ENCODE measurements at regions not wholly inside any gene's neighbourhood (a gene's known extent, or its start where the extent isn't known, plus 50 kb on each side); places are given as distances from the start of the nearest gene placed in this dataset.

DNA sequence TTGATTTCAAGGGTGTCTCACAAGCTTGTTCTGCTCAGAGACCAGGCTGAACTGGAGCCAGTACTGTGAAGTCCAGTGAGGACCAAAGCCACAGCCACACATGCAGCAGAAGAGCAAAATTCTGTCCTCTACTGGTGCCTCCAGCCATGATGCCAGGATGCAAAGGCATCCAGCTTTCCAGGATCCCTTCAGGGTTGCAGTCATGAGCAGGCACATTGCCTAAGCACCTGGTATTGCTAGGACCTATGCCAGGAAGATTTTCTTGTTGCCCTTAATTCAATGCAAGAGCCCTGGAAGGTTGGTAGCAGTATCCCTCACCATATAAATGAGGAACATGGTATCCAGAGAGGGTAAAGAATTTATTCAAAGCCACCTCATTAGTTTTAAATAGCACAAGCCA, 78.9 kb upstream of the CYRIA start:
- H4K20me1 ChIP-seq (ENCODE audit: insufficient read depth): no peaks in the 10 kb centered on the region
- BruUV-seq (replicated peaks): no TSS peak
- no peak overlapping the region for H3K9ac ChIP-seq (ENCODE audit: low read length)
- TF ChIP-seq POLR2A (IDR thresholded peaks at IDR 0.05; ENCODE audit: borderline replicate concordance, extremely low read depth, insufficient read depth, insufficient read length): no peak
- no peak for TF ChIP-seq SP1 (IDR thresholded peaks at IDR 0.05; ENCODE audit: low read depth)
- no peak for TF ChIP-seq ATF3 (IDR thresholded peaks at IDR 0.05)
- TF ChIP-seq ZNF274 (IDR thresholded peaks at IDR 0.05; ENCODE audit: low read depth, low read length): no peak
- TF ChIP-seq, protein P1, sequence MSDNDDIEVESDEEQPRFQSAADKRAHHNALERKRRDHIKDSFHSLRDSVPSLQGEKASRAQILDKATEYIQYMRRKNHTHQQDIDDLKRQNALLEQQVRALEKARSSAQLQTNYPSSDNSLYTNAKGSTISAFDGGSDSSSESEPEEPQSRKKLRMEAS (IDR thresholded peaks at IDR 0.05): no peak
- TF ChIP-seq, protein P2, sequence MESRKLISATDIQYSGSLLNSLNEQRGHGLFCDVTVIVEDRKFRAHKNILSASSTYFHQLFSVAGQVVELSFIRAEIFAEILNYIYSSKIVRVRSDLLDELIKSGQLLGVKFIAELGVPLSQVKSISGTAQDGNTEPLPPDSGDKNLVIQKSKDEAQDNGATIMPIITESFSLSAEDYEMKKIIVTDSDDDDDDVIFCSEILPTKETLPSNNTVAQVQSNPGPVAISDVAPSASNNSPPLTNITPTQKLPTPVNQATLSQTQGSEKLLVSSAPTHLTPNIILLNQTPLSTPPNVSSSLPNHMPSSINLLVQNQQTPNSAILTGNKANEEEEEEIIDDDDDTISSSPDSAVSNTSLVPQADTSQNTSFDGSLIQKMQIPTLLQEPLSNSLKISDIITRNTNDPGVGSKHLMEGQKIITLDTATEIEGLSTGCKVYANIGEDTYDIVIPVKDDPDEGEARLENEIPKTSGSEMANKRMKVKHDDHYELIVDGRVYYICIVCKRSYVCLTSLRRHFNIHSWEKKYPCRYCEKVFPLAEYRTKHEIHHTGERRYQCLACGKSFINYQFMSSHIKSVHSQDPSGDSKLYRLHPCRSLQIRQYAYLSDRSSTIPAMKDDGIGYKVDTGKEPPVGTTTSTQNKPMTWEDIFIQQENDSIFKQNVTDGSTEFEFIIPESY (IDR thresholded peaks at IDR 0.05; ENCODE audit: extremely low read depth, insufficient replicate concordance, low read length): no peak
- no peak for TF ChIP-seq CEBPB (IDR thresholded peaks at IDR 0.05; ENCODE audit: low read depth)
- TF ChIP-seq CBX3 (IDR thresholded peaks at IDR 0.05; ENCODE audit: low read depth): no peak
- no peak for TF ChIP-seq EZH2 (IDR thresholded peaks at IDR 0.05)
- no peak for TF ChIP-seq ELF1 (IDR thresholded peaks at IDR 0.05; ENCODE audit: borderline replicate concordance, low read depth)
- TF ChIP-seq RAD21 (IDR thresholded peaks at IDR 0.05; ENCODE audit: low read depth): no peak
- no peak for TF ChIP-seq EZH2phosphoT487 (IDR thresholded peaks at IDR 0.05; ENCODE audit: borderline replicate concordance)
- no peak for TF ChIP-seq SRF (IDR thresholded peaks at IDR 0.05; ENCODE audit: low read depth)
- TF ChIP-seq POLR2AphosphoS5 (IDR thresholded peaks at IDR 0.05; ENCODE audit: low read depth, low read length): no peak
- no peak for TF ChIP-seq TCF7L2 (IDR thresholded peaks at IDR 0.05; ENCODE audit: borderline replicate concordance, extremely low read depth, insufficient read depth, insufficient read length)
- no peak for TF ChIP-seq YY1 (IDR thresholded peaks at IDR 0.05; ENCODE audit: extremely low read depth, insufficient replicate concordance, low read depth, low read length)
- TF ChIP-seq SIN3A (IDR thresholded peaks at IDR 0.05; ENCODE audit: low read depth): no peak
- H3K9me3 ChIP-seq (ENCODE audit: control insufficient read depth in 1 of 2, insufficient read depth in 1 of 2, low read depth in 1 of 2, low read length in 2 of 2): no peaks in the 10 kb centered on the region
- ATAC-seq (no peak), DNase-seq (ENCODE audit: low read depth, low spot score) (no peak)
- H3K79me2 ChIP-seq (ENCODE audit: insufficient read depth, low read length): no peaks in the 10 kb centered on the region
- intact Hi-C loops (cut with micrococcal nuclease): no loop called here
- POLR2A ChIA-PET: no interaction called here
- no peaks in the 10 kb centered on the region for H3K4me1 ChIP-seq (ENCODE audit: control insufficient read depth in 1 of 2, insufficient read depth in 2 of 2, low read length in 2 of 2)
- H3K36me3 ChIP-seq (ENCODE audit: control insufficient read depth in 1 of 2, insufficient read depth in 2 of 2, low read length in 2 of 2): no peaks in the 10 kb centered on the region
- CTCF ChIA-PET: no interaction called here
- no peak overlapping the region for H3K27ac ChIP-seq (ENCODE audit: low read depth, low read length)
- H3K9me2 ChIP-seq (ENCODE audit: insufficient read depth): no peaks in the 10 kb centered on the region
- no peak overlapping the region for H3K4me2 ChIP-seq (ENCODE audit: low read length)
- RAD21 ChIA-PET (ENCODE audit: low non-redundant PET in 1 of 2, low total read pairs in 2 of 2, uncharacterized antibody in 2 of 2, unreplicated experiment in 2 of 2): no interaction called here
- H3K4me3 ChIP-seq (replicated peaks in 1 of 2; ENCODE audit: low read depth in 1 of 2, low read length in 2 of 2): no peak overlapping the region
- H2AFZ ChIP-seq (ENCODE audit: low read depth, low read length, poor library complexity, severe bottlenecking): no peak overlapping the region
- peaks cover 5% of the 10 kb centered on the region; the same call in 1 of the 2 replicates for H3K27me3 ChIP-seq (ENCODE audit: insufficient read depth, low read length)

All from HCT116 (cell line).